T-cell (primary cell): ENCODE measurements at regions not wholly inside any gene's neighbourhood (a gene's known extent, or its start where the extent isn't known, plus 50 kb on each side); places are given as distances from the start of the nearest gene placed in this dataset.
A peak's percentile ranks its signal among the peaks of the same experiment; 100 is the strongest.
"Not testable (repeated sequence)": the region's sequence is repeated elsewhere in the genome, so short reads cannot be mapped to it uniquely, and the experiment has no call there.

Experiments
- ATAC-seq, 4 experiments: fragments of 200-7000 bp in 3 of 4; fragments of 150-1000 bp in 1 of 4; cut with Tn5 transposase; replicated peaks in 1 of 4; 1 replicate in 3 of 4; 2 replicates in 1 of 4; pipeline ENCODE4 v1.10.0; 2021; ENCODE audit warnings: moderate library complexity in 3 of 4, mild to moderate bottlenecking in 2 of 4, moderate number of reproducible peaks in 1 of 4
- CTCF ChIA-PET, 2 donors: fragments of 300-600 bp; sonication (Branson Sonifier 250); formaldehyde crosslinking; loops; one replicate each; lab custom pipeline; 2022; ENCODE audit warnings: antibody characterized with exemption in 2 of 2; lab: Charles Lee
- POLR2A ChIA-PET, 2 donors: fragments of 300-600 bp; sonication (Branson Sonifier 250); formaldehyde crosslinking; loops; one replicate each; lab custom pipeline; 2022; ENCODE audit warnings: antibody characterized with exemption in 2 of 2; lab: Charles Lee
- DNase-seq, 35 experiments: peaks; one replicate each; pipeline versions ENCODE4 v3.0.0 to v3.0.0-alpha.2; 2013 to 2023
- H3K27ac ChIP-seq: one replicate; pipeline ENCODE4 v1.5.1; 2013; ENCODE audit warnings: low read length
- H3K27me3 ChIP-seq, 2 experiments: replicated peaks in 1 of 2; 1 replicate in 1 of 2; 2 replicates in 1 of 2; pipeline versions ENCODE4 v1.6.1 to v1.7.0; 2013; ENCODE audit warnings: low read length in 1 of 2, mixed read lengths in 1 of 2; ENCODE audit not compliant: control insufficient read depth in 2 of 2, insufficient read depth in 2 of 2; ENCODE audit errors: extremely low read depth in 1 of 2
- H3K36me3 ChIP-seq, 2 donors: 1 replicate in 1 of 2; 2 replicates in 1 of 2; pipeline versions ENCODE4 v1.6.1 to v1.7.0; 2013; ENCODE audit warnings: low read length in 1 of 2; ENCODE audit not compliant: control insufficient read depth in 2 of 2, insufficient read depth in 1 of 2; ENCODE audit errors: extremely low read depth in 1 of 2
- H3K4me1 ChIP-seq, 2 experiments: 1 replicate in 1 of 2; 2 replicates in 1 of 2; pipeline versions ENCODE4 v1.6.1 to v1.7.0; 2013; ENCODE audit warnings: low read length in 2 of 2, mixed read lengths in 1 of 2; ENCODE audit not compliant: insufficient read depth in 2 of 2, control insufficient read depth in 1 of 2; ENCODE audit errors: extremely low read depth in 1 of 2
- H3K4me3 ChIP-seq, 2 donors: 1 replicate in 1 of 2; 2 replicates in 1 of 2; pipeline versions ENCODE4 v1.5.1 to v1.7.0; 2013; ENCODE audit warnings: mild to moderate bottlenecking in 2 of 2, low read length in 1 of 2, moderate library complexity in 1 of 2; ENCODE audit not compliant: control insufficient read depth in 1 of 2; ENCODE audit errors: extremely low read depth in 1 of 2
- H3K9me3 ChIP-seq: 2 replicates; pipeline ENCODE4 v1.7.0; 2013
- H3K27ac Mint-ChIP-seq, 2 donors: one replicate each; pipeline ENCODE4 v1.8.0; 2020 to 2021; ENCODE audit warnings: mild to moderate bottlenecking in 2 of 2, mixed read lengths in 2 of 2
- H3K27me3 Mint-ChIP-seq, 2 donors: one replicate each; pipeline ENCODE4 v1.8.0; 2021 to 2022; ENCODE audit warnings: mixed read lengths in 2 of 2
- H3K36me3 Mint-ChIP-seq: one replicate; pipeline ENCODE4 v1.8.0; 2021; ENCODE audit warnings: mixed read lengths
- H3K4me1 Mint-ChIP-seq, 3 donors: one replicate each; pipeline ENCODE4 v1.8.0; 2020 to 2022; ENCODE audit warnings: mixed read lengths in 3 of 3, mild to moderate bottlenecking in 1 of 3
- H3K4me3 Mint-ChIP-seq, 3 donors: one replicate each; pipeline ENCODE4 v1.8.0; 2020 to 2022; ENCODE audit warnings: mild to moderate bottlenecking in 3 of 3, mixed read lengths in 3 of 3, moderate library complexity in 3 of 3
- H3K9me3 Mint-ChIP-seq, 3 donors: one replicate each; pipeline ENCODE4 v1.8.0; 2020 to 2022; ENCODE audit warnings: mixed read lengths in 3 of 3
- WGBS: methylation state at CpG from one replicate; pipeline ENCODE4 v1.1.5; 2013; ENCODE audit warnings: missing lambda C conversion rate; ENCODE audit not compliant: insufficient coverage; 5-methylcytosine and 5-hydroxymethylcytosine counted together

- H3K36me3 Mint-ChIP-seq, H3K9me3 Mint-ChIP-seq, H3K4me3 ChIP-seq, H3K27ac Mint-ChIP-seq, H3K9me3 ChIP-seq, H3K36me3 ChIP-seq, H3K4me3 Mint-ChIP-seq, CTCF ChIA-PET, H3K27ac ChIP-seq, H3K27me3 Mint-ChIP-seq, H3K27me3 ChIP-seq, DNase-seq, ATAC-seq: not testable (repeated sequence)
- H3K4me1 ChIP-seq: peaks cover 11 to 18% of the 10 kb centered on the region in 2 experiments
- POLR2A ChIA-PET: interaction anchor here in 1 of 2 donors (0.7 kb wide), 1 partner anchor 51 kb away, joined by 4 read pairs; no protein-coding TSS in a partner anchor
- peaks cover 20 to 30% (median 29%) of the 10 kb centered on the region in 3 donors for H3K4me1 Mint-ChIP-seq
- WGBS: 100% methylated on average over 1 of the region's 3 CpGs
Observed at GRCh38 chr12:116327992-116328391, 50.5 kb upstream of the MED13L start.

- Mint-ChIP-seq H3K9me3 (no peaks in the 10 kb centered on the region), H3K4me3 (no peak overlapping the region), H3K36me3 (no peaks in the 10 kb centered on the region), H3K27ac (no peak overlapping the region), H3K27me3 (no peaks in the 10 kb centered on the region), H3K4me1 (peaks cover 0 to 5% (median 3%) of the 10 kb centered on the region in 3 donors)
- H3K4me3 ChIP-seq: no peak overlapping the region
- DNase-seq (no peak), ATAC-seq (no peak)
- H3K4me1 ChIP-seq: no peaks in the 10 kb centered on the region
- CTCF ChIA-PET: no interaction called here
- no peaks in the 10 kb centered on the region for H3K36me3 ChIP-seq
- POLR2A ChIA-PET: no interaction called here
- no peaks in the 10 kb centered on the region for H3K27me3 ChIP-seq
- no peaks in the 10 kb centered on the region for H3K9me3 ChIP-seq
- H3K27ac ChIP-seq: no peak overlapping the region
- 100% methylated on average over 1 of the region's 2 CpGs for WGBS
Observed at GRCh38 chr12:116331876-116332275, 54.4 kb upstream of the MED13L start.

GRCh38 chr12:116332705-116333380 lies 55.4 kb upstream of the MED13L start:
- Mint-ChIP-seq H3K27me3 (no peaks in the 10 kb centered on the region), H3K9me3 (no peaks in the 10 kb centered on the region), H3K4me3 (no peak overlapping the region), H3K4me1 (peaks cover 0 to 5% (median 0%) of the 10 kb centered on the region in 3 donors), H3K27ac (no peak overlapping the region), H3K36me3 (no peaks in the 10 kb centered on the region)
- ATAC-seq (no peak), DNase-seq (no peak)
- H3K4me3 ChIP-seq: no peak overlapping the region
- 84% methylated on average over 5 of the region's 11 CpGs for WGBS
- CTCF ChIA-PET: interaction anchor here in 1 of 2 donors (0.5 kb wide), 1 partner anchor 319 kb away, joined by 5 read pairs; no protein-coding TSS in a partner anchor
- no peaks in the 10 kb centered on the region for H3K4me1 ChIP-seq
- H3K9me3 ChIP-seq: no peaks in the 10 kb centered on the region
- POLR2A ChIA-PET: no interaction called here
- H3K27ac ChIP-seq: no peak overlapping the region
- H3K27me3 ChIP-seq: no peaks in the 10 kb centered on the region
- H3K36me3 ChIP-seq: no peaks in the 10 kb centered on the region

- H3K27ac ChIP-seq: no peak overlapping the region
- WGBS: 92% methylated on average over 3 of the region's 5 CpGs
Observed at GRCh38 chr12:116333402-116333801, 55.9 kb upstream of the MED13L start.

GRCh38 chr12:116336542-116337065 lies 59.1 kb upstream of the MED13L start:
- peaks cover 0 to 2% of the 10 kb centered on the region in 2 experiments for H3K27me3 ChIP-seq
- no peaks in the 10 kb centered on the region for H3K36me3 Mint-ChIP-seq
- no peaks in the 10 kb centered on the region for H3K9me3 ChIP-seq
- ATAC-seq: peak in 1 of 4 experiments; percentile 52
- POLR2A ChIA-PET: no interaction called here
- H3K4me3 ChIP-seq: no peak overlapping the region
- peak overlapping the region in 1 of 2 donors; percentile 19 for H3K27ac Mint-ChIP-seq
- no peak overlapping the region for H3K4me3 Mint-ChIP-seq
- DNase-seq: peak in 10 of 35 experiments; percentile 3 to 61 (median 16)
- H3K9me3 Mint-ChIP-seq: no peaks in the 10 kb centered on the region
- no peaks in the 10 kb centered on the region for H3K27me3 Mint-ChIP-seq
- WGBS: 60% methylated on average over 1 of the region's 11 CpGs
- H3K36me3 ChIP-seq: no peaks in the 10 kb centered on the region
- no peak overlapping the region for H3K27ac ChIP-seq
- H3K4me1 ChIP-seq: no peaks in the 10 kb centered on the region
- CTCF ChIA-PET: no interaction called here
- peaks cover 0 to 5% (median 0%) of the 10 kb centered on the region in 3 donors for H3K4me1 Mint-ChIP-seq

More at GRCh38 chr12:116333402-116333801, 55.9 kb upstream of the MED13L start:
- ATAC-seq (no peak), DNase-seq (no peak)
- H3K9me3 Mint-ChIP-seq: no peaks in the 10 kb centered on the region
- H3K4me1 Mint-ChIP-seq: peaks cover 0 to 5% (median 0%) of the 10 kb centered on the region in 3 donors
- ChIA-PET CTCF (no interaction called here), POLR2A (no interaction called here)
- H3K4me3 ChIP-seq: no peak overlapping the region
- no peaks in the 10 kb centered on the region for H3K27me3 Mint-ChIP-seq
- H3K27me3 ChIP-seq: no peaks in the 10 kb centered on the region
- H3K4me3 Mint-ChIP-seq: no peak overlapping the region
- H3K4me1 ChIP-seq: no peaks in the 10 kb centered on the region
- no peak overlapping the region for H3K27ac Mint-ChIP-seq
- H3K36me3 Mint-ChIP-seq: no peaks in the 10 kb centered on the region
- H3K36me3 ChIP-seq: no peaks in the 10 kb centered on the region
- H3K9me3 ChIP-seq: no peaks in the 10 kb centered on the region

GRCh38 chr12:116337312-116337711 lies 59.8 kb upstream of the MED13L start:
- H3K4me1 ChIP-seq: no peaks in the 10 kb centered on the region
- H3K9me3 ChIP-seq: no peaks in the 10 kb centered on the region
- no peak overlapping the region for H3K4me3 ChIP-seq
- Mint-ChIP-seq H3K27me3 (no peaks in the 10 kb centered on the region), H3K27ac (no peak overlapping the region), H3K9me3 (no peaks in the 10 kb centered on the region), H3K36me3 (no peaks in the 10 kb centered on the region), H3K4me3 (no peak overlapping the region), H3K4me1 (peaks cover 0 to 5% (median 0%) of the 10 kb centered on the region in 3 donors)
- CTCF ChIA-PET: no interaction called here
- no peaks in the 10 kb centered on the region for H3K36me3 ChIP-seq
- DNase-seq (no peak), ATAC-seq (no peak)
- WGBS: 89% methylated on average over 5 of the region's 9 CpGs
- POLR2A ChIA-PET: no interaction called here
- peaks cover 0 to 2% of the 10 kb centered on the region in 2 experiments for H3K27me3 ChIP-seq
- H3K27ac ChIP-seq: no peak overlapping the region
